GDM1 (cell line): ENCODE measurements at regions not wholly inside any gene's neighbourhood (a gene's known extent, or its start where the extent isn't known, plus 50 kb on each side); places are given as distances from the start of the nearest gene placed in this dataset.
"Not testable (repeated sequence)": the region's sequence is repeated elsewhere in the genome, so short reads cannot be mapped to it uniquely, and the experiment has no call there.

Source experiments
- DNase-seq: peaks from one replicate; lab custom pipeline; 2025; lab: John Stamatoyannopoulos, UW

- DNase-seq, result no peak
These were observed 905.4 kb downstream of the SLC16A7 start for GRCh38 chr12:60501124-60501729.

- no peak for DNase-seq
These were observed 927.0 kb downstream of the SLC16A7 start for GRCh38 chr12:60522684-60523400.

GRCh38 chr12:60529261-60529660 lies 933.4 kb downstream of the SLC16A7 start:
- DNase-seq, result no peak

- DNase-seq, result no peak
These were observed 933.9 kb downstream of the SLC16A7 start for GRCh38 chr12:60529723-60530122.

- no peak for DNase-seq
These were observed 939.5 kb downstream of the SLC16A7 start for GRCh38 chr12:60535363-60535762.

GRCh38 chr12:60539592-60539991 lies 943.8 kb downstream of the SLC16A7 start:
- DNase-seq, result no peak

- DNase-seq, result no peak
These were observed 973.1 kb downstream of the SLC16A7 start for GRCh38 chr12:60568914-60569313.

- DNase-seq, result no peak
These were observed 981.8 kb downstream of the SLC16A7 start for GRCh38 chr12:60577607-60578006.

- DNase-seq, result not testable (repeated sequence)
These were observed 991.8 kb downstream of the SLC16A7 start for GRCh38 chr12:60587664-60588063.

GRCh38 chr12:60594035-60594711 lies 998.3 kb downstream of the SLC16A7 start:
- DNase-seq, result no peak

GRCh38 chr12:60602601-60603000 lies 1006.8 kb downstream of the SLC16A7 start:
- DNase-seq, result no peak

- not testable (repeated sequence) for DNase-seq
These were observed 1007.6 kb downstream of the SLC16A7 start for GRCh38 chr12:60603475-60603874.

- DNase-seq, result no peak
These were observed 1020.6 kb downstream of the SLC16A7 start for GRCh38 chr12:60616400-60616799.

GRCh38 chr12:60630796-60631195 lies 1035.0 kb downstream of the SLC16A7 start:
- no peak for DNase-seq

- DNase-seq, result no peak
These were observed 1048.2 kb downstream of the SLC16A7 start for GRCh38 chr12:60644076-60644475.

- DNase-seq, result no peak
These were observed 1071.1 kb downstream of the SLC16A7 start for GRCh38 chr12:60666895-60667294.

- no peak for DNase-seq
These were observed 1077.1 kb downstream of the SLC16A7 start for GRCh38 chr12:60672949-60673348.

- DNase-seq, result no peak
These were observed 1089.3 kb downstream of the SLC16A7 start for GRCh38 chr12:60684988-60685655.

- DNase-seq, result no peak
These were observed 1093.3 kb downstream of the SLC16A7 start for GRCh38 chr12:60689137-60689536.

- DNase-seq, result no peak
These were observed 1097.3 kb downstream of the SLC16A7 start for GRCh38 chr12:60693019-60693626.

- no peak for DNase-seq
These were observed 1108.5 kb downstream of the SLC16A7 start for GRCh38 chr12:60704171-60704914.
